CD4-positive, alpha-beta T cell treated with Interleukin-12 subunit alpha and Interleukin-12 subunit beta, for 1 hour (primary cell): ENCODE measurements at regions not wholly inside any gene's neighbourhood (a gene's known extent, or its start where the extent isn't known, plus 50 kb on each side); places are given as distances from the start of the nearest gene placed in this dataset.

Experiments
- DNase-seq: peaks from one replicate; pipeline ENCODE4 v3.0.0-alpha.2; 2020

DNA sequence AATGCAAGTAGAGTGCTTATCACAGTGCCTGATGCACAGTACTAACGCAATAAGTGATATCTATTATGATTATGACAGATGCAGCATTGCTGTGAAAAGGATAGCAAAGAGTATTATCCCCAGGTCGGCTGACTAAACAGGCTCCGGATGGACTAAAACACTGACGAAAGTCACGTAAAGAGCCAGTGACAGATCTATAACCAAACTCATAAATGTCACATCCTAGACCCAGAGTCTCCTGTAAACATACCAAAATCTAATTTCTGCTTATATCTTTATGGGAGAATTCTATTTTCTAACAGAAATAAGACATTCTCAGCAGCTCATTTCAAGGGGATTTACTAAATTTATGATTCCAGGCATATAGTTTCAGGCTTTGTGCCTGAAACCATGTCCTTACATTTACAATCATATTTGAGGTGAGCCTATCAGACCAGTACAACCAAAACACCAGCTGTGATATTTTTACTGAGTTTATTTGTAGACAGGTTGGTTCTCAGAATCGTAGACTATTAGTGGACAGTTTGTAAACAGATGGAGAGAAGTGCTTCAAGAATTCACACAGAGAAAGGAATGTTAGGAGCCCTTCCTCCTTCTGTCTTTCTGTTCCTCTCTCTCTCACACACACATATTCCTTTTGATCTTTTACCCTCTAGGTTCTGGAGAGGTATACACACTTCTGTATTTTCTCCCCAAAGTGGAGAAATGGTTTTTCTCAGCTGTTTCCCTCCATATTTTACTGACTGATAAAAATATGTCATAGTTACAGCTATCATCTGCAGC, 52.4 kb upstream of the WDR26 start:
- DNase-seq = no peak

- DNase-seq = no peak
Observed at GRCh38 chr1:224488806-224489499, 54.4 kb upstream of the WDR26 start.

GRCh38 chr1:224489534-224490365, 55.2 kb upstream of the WDR26 start:
- DNase-seq = no peak

GRCh38 chr1:224490549-224491537, 56.2 kb upstream of the WDR26 start:
- DNase-seq = no peak

DNA sequence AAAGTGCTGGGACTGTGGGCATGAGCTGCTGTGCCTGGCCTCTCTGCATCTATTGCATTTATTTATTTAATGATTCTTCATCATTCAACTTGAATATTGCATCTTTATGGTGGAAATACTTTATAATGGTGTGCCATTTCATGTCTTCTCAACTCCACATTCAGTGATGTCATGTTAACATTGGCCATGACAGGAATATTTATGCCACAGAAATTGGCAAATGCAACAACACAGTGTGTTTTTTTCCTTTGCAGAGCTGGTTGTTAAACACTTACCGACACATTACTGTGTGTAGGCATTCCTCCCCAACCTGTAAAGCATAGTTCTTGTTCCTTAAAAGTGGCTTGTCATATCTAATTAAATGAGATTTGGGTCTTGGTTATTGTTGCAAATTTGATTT, 57.4 kb upstream of the WDR26 start:
- DNase-seq = no peak

DNA sequence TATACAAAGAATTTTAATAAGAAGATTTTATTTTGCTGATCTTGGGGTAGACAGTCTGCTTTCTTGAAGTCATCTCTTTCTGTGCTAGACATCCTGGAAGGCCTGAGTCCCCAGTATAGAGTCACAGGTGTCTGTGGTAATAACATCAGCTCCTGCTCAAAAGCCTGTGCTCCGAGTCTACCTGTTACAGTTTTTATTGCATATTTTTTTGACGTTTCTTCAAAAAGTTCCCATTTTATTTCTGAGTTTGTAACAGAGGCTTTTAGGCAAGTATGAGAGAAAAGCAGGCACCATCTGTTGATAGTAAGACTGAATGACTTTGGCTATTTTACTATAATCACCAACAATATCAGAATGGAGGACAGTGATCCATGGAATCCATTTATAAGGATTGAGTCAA, 58.0 kb upstream of the WDR26 start:
- no peak for DNase-seq

DNA sequence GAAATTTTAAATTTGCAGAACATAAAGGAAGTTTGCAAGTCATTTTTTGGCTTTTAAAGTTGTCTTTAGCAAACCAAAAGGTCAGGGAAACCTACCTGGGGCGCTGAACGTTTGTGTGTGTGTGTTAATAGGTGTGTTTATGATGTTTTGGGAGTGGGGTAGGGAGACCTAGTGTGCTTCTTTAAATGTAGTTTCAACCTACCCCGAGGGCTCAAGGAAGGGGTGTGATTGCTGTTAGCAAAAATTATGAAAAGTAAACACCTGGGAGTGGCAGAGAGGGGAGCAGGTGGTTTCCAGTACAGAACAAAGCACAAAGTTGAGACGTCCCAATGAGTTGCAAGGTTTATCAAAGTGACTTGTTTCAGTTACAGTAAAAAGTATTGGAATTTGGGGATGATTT, 58.7 kb upstream of the WDR26 start:
- DNase-seq = no peak

DNA sequence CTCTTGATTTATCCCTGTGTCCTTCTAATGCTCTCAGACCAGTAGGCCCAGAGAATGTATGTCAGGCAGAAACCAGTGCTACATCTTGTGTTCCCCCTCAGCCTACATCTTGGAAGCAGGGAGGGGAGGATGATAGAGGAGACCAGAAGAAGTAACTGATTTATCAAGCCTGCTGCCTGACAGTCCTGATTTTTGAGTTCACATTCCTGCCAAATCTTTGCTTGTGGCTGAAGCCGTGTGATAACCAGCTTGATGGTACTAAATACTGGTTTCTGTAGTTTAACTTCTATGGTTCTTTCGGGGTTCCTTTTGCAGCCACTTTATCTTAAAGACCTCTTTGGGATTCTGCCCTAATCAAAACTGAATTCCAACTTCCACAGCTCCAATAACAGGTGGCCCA, 59.7 kb upstream of the WDR26 start:
- DNase-seq = no peak

DNA sequence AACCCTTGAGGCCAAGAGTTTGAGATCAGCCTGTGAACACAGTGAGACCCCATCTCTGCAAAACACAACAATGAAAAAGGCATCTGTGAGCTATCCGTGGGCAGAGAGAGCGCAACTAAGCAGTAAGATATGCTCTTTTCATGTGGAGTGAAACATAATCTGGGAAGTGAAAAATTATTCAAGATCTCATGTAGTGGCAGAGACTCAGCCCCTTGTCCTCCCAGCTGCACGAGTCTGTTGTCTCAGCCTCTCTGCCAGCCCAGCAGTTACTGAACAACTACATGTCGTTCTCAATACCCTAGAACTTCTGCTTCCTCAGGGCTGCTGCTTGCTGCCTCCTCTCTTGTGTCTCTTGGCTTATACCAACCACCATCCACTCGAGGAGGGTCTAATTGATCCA, 61.3 kb upstream of the WDR26 start:
- DNase-seq = no peak

DNA sequence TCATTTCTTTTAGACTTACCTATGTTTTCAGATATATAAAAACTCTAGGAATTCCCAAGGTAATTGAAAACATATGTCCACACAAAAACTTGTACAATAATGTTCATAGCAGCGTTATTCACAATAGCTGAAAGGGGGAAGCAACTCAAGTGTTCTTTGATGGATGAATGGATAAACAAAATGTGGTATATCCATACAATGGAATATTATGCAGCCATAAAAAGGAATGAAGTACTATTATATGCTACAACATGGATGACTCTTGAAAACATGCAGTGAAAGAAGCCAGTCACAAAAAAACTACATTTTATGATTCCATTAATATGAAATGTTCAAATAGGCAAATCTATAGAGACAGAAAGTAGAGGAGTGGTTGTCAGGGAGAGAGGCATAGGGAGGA, 62.2 kb upstream of the WDR26 start:
- DNase-seq = no peak

- DNase-seq = peak; percentile 37
Observed at GRCh38 chr1:224497714-224498573, 63.3 kb upstream of the WDR26 start.

DNA sequence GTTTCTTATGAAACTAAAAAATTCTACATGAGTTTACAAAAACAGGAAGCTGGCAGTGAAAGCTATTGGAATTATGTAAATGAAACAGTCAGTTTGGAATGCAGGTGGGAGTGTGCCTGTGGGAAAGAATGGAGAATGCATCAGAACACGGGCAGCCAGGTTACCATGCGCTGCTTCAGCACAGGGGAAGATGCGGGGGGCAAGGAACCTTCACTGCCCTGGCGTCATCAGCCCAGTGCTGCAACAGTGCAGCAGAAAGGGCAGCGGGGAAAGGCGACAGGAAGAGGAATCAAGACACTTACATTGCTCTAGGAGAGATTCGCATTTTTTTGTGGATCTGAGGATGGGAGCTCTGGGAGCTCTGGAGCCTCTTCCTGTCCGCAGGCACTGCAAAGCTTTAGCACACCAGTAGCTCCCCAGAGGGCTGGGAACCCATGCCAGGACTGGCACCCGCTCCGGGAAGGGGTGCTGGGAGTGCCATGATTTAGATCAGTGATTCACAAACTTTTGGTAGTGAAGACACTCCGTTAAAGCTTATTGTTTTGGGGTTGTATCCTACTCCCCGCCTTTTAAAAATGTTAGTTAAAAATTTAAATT, 64.1 kb upstream of the WDR26 start:
- no peak for DNase-seq

GRCh38 chr1:224499204-224499603, 64.6 kb upstream of the WDR26 start:
- no peak for DNase-seq

DNA sequence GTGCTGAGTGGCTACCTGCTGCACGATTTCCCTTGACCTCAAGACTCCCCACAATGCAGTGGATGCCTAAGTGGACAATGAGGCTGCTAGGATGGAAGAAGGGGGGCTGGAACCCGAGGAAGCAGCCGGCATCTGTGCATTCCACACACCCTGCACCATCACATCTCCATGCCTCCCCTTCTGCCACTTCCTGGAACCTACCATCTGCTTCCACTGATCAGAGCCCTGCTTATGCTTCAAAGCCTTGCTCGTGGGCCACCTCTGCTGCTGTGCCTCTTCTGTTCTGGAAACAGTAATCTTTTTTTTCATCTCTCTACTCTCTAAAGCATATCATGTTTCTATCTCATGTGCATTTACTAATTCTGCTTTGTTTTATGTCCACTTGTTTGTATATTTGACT, 66.2 kb upstream of the WDR26 start:
- DNase-seq = no peak

DNA sequence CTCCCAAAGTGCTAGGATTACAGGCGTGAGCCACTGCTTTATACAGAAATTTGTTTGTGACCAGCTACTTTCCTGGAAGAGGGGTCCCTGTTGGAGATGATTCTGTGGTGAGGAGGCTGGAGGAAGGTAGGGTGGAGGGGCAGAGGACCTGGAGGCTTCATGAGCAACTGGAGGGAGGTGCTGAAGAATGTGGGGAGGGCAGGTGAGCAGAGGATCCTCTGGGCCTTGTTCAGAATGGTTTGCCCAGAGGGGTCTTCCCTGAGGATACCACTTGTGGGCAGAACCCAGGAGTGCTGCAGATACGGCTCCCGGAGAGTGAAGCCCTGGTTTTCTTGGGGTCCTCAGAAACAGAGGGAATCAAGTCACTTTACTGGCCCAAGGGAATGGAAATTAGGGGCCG, 67.2 kb upstream of the WDR26 start:
- no peak for DNase-seq

GRCh38 chr1:224502459-224503160, 68.0 kb upstream of the WDR26 start:
- no peak for DNase-seq

DNA sequence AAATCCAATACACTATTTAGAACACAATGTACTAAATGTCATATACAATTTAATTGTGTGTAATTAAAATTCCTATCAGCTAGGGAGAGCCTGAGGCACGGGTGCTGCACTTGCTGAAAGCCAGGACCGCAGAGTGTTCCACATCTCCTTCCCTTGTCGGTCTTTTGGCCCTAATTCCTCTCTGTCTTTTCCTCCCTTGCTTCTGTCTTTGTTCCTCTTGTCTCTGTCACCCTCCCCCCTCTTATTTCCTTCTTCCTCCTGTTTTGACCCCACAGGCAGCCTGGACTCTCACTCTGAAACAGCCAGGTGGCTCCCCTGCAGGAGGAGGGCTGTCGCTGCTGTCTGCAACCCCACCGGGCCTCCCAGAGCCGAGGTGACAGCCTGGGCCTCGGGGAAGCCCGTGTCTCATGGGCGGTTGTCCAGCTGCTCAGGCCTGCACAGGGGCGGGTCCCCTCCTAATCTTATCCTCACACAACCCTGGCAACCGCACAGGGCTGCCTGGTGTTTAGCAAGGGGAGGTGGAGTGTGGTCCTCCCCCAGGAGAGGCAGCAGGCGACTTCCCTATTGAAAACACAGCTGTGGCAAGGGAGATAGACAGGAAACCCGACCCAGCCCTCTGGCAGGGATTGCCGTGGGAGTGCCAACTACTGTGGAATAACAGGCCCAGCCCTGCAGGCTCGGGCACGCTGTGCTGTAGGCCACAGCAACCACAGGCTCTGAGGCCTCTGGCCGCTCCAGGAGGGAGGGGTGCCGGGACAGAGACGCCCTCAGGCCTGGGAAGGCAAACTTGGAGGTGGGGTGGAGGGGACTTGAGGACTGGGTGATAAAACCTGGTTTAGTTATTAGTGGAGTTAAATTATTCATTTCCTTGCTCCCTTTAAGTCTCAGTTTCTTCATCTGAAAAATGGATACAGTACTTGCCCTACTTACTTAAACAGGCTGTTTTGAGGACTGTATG, 68.8 kb upstream of the WDR26 start:
- DNase-seq = peak; percentile 5

DNA sequence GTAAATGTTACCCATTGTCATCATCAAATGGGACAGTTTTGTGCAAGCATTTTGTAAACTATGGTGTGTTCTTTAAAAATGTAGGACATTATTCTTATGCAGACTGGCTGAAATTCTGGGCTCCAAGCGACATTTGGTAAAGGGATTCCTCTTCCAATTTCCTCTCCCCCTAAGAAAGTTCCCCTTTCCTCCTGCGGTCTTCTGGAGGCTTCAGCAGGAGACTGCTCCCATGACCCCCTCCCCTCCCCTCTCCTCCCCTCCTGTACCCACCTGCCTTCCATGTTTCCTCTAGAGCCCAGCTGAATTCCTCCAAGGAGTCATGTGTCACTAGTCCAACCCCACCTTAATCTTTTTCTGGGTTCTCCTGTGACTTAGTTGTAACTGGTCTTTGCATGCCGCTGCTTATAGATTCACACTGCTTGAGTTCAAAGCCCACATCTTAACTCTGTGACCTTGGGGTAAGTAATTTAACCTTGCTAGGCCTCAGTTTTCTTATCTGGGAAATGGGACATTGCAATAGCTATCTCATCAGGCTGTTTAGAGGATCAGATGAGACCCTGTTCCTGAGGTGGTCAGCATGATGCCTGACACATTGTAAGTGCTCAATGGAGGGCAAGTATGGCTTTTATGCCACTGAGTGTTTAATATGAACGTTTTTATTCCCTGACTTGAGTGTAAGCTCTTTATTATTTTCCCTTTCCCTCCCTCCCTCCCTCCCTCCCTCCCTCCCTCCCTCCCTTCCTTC, 69.9 kb upstream of the WDR26 start:
- no peak for DNase-seq
